Activated naive CD8-positive, alpha-beta T cell treated with anti-CD3 and anti-CD28 coated beads, Interleukin-2, amount 50 U/mL, for 16 hours (primary cell): ENCODE measurements at regions not wholly inside any gene's neighbourhood (a gene's known extent, or its start where the extent isn't known, plus 50 kb on each side); places are given as distances from the start of the nearest gene placed in this dataset.

Source experiments
- DNase-seq: peaks from one replicate; pipeline ENCODE4 v3.0.0-alpha.2; 2020; ENCODE audit warnings: low read depth, low spot score

GRCh38 chr1:234845097-234845660 lies 235.2 kb upstream of the IRF2BP2 start:
- DNase-seq, result no peak

DNA sequence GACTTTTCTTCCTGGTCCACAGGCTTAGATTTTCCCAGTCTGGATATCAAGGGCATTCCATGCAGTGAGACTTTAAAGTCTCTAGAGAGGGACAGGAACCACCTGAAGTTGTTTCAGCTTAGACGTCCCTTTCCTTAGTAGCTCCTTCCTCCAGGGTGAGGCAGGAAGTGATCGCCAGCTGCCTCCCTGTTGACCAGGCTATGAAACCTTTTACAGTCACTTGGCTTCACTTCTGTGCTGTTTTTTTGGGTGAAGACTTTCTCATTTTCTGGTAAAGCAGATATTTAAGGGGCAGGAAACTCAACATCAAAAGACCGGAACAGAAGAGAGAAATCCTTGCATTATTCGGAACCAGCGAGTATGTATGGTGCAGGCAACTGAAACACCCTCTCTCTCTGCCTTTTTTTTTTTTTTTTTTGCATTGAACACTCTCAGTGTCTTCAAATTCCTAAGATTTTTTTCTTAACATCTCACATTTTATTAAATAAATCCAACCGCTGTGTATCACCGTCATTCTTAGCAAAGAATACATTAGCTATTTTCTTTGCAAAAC lies 234.6 kb upstream of the IRF2BP2 start:
- no peak for DNase-seq

- no peak for DNase-seq
Measured at GRCh38 chr1:234843946-234844345, 234.0 kb upstream of the IRF2BP2 start.

DNA sequence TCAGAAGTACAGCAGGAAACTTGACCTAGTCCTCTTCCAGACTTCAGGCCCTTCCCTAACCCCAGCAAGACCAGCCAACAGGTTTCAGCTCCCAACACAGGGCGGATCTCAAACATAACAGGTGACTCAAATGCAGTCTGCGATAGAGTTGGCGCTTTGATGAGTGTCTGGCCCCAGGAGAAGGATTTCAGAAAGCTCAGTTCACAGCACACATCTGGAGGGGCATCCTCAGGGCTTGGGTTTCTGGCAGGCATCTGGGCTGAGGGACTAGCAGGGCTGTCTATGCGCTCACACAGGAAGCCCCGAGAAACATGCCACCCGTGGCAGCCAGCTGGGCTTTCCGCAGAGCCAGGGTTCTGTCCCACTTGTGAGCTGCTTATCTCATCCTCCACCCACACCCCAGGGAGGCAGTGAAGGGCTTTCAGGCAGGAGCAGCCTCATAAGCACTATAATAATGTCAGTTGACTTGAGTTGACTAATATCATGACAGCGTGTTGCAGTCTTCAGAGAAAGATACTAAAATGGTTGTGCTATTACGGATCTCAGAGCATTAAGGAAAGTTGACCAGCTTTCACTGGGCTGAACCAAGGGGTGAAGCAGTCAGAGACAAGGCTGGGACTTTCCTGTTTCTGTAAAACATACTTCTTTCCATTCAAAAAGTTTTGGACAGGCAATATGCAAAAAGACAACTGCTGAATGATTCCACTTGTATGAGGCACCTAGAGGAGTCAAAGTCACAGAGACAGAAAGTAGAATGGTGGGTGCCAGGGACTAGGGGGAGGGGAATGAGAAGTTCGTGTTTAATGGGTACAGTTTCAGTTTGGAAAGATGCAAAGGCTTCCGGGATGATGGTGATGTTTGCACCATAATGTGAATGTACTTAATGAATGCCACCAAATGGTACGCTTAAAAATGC lies 233.0 kb upstream of the IRF2BP2 start:
- peak; percentile 56 for DNase-seq

DNA sequence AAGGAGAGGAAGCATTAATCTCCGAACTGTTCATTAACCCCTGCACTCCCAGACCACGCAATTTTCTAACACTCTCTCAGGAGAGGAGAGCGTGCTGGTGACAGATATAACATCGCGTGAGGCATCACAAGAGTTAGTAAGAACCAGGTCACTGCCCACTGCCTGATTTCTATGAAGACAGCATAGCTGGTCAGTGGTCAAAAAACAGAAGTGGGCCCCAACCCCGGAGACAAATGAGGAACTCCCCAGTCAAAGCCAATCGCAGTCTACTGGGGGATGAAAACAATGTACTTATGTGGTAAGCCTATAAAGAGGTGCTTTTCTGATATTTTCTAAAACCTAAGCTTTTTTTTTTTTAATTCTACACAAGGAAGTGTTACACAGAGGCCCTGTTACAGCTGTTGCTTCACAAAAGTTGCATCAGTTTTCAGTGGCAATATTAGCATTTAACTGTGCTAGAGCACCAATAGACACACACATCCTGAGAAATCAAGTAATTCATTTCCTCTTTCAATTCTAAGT lies 231.8 kb upstream of the IRF2BP2 start:
- no peak for DNase-seq

DNA sequence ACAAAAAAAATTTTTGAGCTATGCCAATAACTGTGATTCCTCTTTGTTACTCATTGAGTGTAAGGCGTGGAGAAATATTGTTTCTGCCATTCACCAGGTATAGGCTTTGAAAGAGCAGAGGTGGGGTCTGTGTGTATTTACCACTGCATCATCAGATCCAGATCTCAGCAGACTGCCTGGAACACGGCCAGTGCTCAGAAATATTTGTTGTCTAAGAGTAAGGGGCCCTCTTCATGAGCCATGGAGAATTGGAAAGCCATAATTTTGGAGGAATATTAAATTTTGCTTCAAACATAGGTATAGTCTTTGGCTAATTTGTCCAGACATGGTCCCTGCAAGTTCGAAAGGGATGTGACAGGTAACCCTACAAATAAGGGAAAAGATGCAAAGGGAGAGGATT lies 231.3 kb upstream of the IRF2BP2 start:
- DNase-seq, result no peak

- DNase-seq, result no peak
Measured at GRCh38 chr1:234840843-234841242, 230.9 kb upstream of the IRF2BP2 start.

DNA sequence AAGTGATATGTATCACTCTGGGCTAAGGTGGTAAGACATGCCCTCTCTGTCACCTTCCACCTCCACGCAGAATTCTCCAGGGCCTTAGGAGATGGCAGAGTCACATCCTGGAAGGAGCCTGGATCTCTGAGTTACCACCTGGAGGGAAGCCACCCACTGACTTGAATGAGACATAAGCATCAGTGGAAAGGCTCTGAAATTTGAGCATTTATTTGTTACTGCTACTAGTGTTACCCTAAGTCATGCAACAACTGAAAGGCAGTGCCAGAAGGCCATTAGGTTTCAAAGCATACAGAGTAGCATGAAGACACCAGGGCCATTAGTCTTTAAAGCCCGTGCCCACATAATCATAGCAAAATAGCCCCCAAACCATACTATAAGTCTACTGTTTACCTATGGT lies 230.3 kb upstream of the IRF2BP2 start:
- no peak for DNase-seq

GRCh38 chr1:234839663-234840062 lies 229.7 kb upstream of the IRF2BP2 start:
- DNase-seq, result no peak

- DNase-seq, result no peak
Measured at GRCh38 chr1:234838820-234839219, 228.8 kb upstream of the IRF2BP2 start.

DNA sequence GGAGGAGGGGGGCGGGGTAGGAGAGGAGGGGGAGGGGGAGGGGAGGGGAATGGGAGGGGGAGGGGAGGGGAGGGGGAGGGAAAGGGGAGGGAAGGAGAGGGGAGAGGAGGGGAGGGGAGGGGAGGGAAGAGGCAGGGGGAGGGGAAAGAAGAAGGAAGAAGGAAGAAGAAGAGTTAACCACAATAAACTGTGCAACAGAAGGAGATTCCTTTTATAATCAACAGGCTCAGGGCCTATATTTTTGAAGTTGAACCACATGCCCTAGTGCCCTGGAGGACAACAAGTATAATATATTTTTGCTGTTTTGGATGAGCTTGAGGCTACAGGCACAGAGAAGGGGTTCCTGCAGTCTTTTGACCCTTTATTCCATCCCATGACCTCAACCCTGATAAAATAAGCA lies 228.2 kb upstream of the IRF2BP2 start:
- DNase-seq, result no peak

GRCh38 chr1:234837713-234838112 lies 227.7 kb upstream of the IRF2BP2 start:
- DNase-seq, result no peak

DNA sequence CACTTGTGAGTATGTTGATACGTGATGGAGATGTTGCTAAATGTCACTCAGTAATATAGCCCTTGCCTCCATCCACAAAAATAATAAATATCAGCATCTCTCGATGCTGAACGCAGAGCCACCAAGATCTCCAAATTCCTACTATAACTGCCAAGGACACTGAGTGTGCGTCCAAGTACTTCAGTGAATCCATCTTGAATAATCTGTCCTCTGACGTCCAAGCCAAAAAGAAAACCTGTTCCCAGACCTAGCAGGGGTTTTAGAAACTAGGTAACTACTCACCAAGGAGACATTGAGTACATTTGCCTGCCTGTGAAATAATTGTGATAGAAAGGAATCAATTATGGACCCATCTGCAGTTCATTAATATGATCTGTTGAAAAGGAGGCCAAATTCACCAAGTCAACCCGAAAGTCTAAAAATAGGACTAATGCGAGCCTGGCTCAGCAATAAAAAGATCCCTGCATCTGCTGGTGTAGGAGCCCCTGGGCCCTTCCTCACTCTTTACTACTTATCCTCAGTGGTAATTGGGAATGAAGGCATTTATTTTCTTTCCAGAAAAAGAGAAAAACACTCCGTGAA lies 226.9 kb upstream of the IRF2BP2 start:
- no peak for DNase-seq

DNA sequence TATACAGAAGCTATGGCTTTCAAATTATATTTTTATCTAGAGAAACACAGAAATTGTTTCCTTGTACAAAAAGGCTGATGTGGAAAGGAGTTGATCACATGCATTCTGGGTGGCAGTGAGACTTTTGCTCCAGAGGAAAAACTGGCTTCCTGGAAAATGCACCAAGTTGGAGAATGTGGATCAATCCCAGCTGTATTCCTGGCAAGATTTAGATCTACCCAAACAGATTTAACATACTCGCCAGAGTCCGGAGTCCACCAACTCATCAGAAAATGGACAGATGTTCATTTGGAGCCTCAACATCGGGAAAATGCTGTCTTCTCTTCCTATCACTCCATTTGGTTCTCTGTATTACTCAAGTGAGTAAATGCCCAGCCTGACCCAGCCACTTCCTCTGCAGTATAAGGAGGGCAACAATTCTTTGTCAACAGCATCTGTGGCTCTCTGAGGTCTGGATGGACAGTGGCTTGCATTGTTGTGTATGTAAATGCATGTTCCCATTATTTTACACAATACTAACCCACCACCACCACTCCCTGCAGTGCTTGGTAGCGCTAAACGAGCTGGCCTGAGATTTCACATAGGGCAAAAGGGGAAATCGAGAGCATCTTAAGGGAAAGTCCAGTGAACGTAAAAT lies 226.2 kb upstream of the IRF2BP2 start:
- DNase-seq, result no peak

DNA sequence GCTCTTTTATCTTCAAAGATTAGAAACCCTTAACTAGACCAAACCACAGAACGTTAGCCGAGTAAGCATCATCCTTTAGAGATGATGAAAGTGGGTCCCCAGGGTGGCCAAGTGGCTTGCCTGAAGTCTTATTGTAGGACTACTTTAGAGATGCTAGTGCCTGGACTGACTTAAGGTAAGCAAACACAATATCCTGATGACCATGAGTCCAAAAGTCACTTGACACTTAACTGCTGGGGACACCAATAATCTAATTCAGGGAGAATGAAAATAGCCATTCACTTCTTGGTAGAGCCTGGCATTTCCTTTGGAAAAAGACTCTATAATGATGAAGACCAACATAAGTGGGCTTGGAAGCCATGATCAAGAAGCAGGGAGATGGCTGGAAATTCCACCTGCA lies 225.3 kb upstream of the IRF2BP2 start:
- no peak for DNase-seq

GRCh38 chr1:234833646-234834045 lies 223.7 kb upstream of the IRF2BP2 start:
- DNase-seq, result no peak

- DNase-seq, result no peak
Measured at GRCh38 chr1:234833118-234833517, 223.1 kb upstream of the IRF2BP2 start.

DNA sequence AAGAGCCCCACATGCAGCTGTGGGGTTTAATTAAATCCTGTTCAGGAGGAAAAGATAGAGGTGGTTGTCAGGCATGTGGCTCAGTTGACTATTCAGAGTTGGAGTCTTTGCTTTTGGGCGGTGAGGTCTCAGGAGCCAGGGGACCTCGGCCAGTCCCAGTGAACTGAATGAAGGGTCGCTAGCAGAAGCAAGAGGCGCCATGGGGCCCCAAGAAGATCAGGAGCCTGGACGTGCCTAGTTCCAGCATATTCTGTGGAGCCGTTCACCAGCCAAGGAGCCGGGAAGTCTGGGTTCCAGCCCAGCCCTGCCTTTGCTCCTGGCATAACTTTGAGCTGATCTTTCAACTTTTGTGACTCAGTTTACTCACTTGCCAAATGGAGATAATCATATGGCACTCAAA lies 217.7 kb upstream of the IRF2BP2 start:
- no peak for DNase-seq

DNA sequence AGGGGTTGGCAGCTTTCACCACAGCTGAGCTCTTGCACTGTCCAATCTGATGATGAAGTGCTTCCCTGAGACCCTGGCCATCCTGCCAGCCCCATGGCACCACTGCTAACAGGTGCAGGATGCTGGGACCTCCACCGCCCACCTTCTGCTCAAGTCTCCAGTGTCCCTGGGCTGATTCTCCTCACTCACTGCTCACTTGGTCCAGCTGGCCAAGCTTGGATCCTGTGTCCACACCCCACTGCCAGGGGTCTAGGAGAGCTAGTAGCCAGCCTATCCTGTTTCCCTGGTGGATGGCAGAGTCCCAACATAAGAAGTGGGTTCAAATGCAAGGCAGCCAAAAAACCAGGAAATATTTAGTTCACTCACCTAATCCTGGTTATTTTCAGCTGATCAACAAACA lies 217.2 kb upstream of the IRF2BP2 start:
- no peak for DNase-seq

- no peak for DNase-seq
Measured at GRCh38 chr1:234826352-234826751, 216.4 kb upstream of the IRF2BP2 start.

GRCh38 chr1:234825498-234826165 lies 215.7 kb upstream of the IRF2BP2 start:
- no peak for DNase-seq
